Stimulated activated CD4-positive, alpha-beta T cell treated with anti-CD3 and anti-CD28 coated beads, Interleukin-1b, Interleukin-23, amount 100 ng/mL, for 48 hours (primary cell): ENCODE measurements at regions not wholly inside any gene's neighbourhood (a gene's known extent, or its start where the extent isn't known, plus 50 kb on each side); places are given as distances from the start of the nearest gene placed in this dataset.

Experiments
- DNase-seq: peaks from one replicate; pipeline ENCODE4 v3.0.0-alpha.2; 2020

GRCh38 chr22:49090061-49090852 is 737.4 kb downstream of the BRD1 start:
- no peak for DNase-seq

DNA sequence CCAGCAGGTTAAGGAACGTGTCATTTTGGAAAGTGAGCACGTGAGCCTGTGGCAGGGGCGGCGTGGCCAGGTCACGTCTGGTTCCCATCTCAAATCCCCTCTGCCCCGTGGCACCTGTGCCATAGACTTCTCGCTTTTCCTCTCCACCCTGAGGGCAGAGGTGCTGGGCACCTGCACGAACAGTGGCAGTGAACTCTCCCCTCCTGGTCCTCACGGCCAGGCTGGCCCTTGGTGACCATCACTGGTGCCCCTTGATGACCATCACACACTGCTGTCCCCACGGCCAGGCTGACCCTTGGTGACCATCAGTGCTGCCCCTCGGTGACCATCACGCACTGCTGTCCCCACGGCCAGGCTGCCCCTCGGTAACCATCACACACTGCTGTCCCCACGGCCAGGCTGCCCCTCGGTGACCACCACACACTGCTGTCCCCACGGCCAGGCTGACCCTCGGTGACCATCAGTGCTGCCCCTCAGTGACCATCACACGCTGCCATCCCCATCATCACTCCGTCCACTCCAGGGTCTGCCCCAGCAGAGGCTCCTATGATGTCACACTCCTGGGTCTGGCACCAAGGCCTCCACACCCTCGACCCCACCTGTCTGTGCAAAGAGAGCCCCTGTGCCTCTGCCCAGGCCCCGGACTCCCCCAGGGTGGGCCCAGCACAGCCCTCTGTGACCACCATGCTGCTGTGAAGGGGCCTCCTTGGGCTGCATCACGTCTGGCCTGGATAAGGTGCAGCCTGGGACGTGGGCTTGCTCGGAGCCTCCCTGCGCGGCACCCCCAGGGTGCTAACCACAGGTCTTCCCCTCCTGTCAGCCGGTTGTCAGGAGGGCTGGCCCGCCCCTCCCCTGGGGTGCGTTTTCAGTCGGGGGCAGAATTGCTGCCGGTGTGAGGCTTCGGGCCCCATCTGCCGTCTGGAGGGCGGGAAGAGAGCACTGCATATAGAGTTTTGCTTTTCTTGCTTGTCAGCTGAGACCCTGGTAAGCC is 738.6 kb downstream of the BRD1 start:
- no peak for DNase-seq

- DNase-seq = no peak
Observed at GRCh38 chr22:49087716-49088601, 739.7 kb downstream of the BRD1 start.

DNA sequence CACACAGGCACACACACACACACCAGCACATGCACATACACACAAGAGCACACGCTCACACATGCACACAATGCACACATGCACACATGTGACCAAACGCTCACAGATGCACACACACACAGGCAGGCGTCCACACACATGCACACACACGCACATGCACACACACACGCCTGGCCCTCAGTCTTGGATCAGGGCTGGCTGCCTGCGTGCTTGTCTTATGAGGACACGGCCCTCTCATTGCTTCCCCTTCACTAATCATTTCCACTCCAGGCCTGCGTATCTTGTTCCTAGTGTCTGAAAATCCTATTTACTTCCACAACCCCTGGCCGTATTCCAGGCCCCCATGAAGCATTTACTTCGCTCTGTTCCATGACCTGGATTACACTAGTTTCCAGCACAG is 740.5 kb downstream of the BRD1 start:
- DNase-seq = no peak

GRCh38 chr22:49086606-49087157 is 741.0 kb downstream of the BRD1 start:
- no peak for DNase-seq

- no peak for DNase-seq
Observed at GRCh38 chr22:49086181-49086580, 741.5 kb downstream of the BRD1 start.

DNA sequence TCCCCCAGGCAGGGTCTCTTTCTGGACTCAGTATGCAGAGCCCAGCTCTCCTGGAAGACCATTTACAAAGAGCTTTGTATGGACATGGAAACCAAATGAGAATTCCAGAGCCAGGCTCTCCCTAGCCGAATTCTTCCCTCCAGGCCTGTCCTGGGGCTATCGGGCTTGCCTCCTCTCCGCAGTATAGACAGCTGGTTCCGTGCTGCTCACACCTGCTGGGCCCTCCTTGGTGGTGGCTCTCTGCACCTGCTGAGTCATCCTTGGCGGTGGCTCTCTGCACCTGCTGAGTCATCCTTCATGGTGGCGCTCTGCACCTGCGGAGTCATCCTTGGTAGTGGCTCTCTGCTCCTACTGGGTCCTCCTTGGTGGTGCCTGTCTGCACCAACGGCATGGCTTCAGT is 743.5 kb downstream of the BRD1 start:
- no peak for DNase-seq

DNA sequence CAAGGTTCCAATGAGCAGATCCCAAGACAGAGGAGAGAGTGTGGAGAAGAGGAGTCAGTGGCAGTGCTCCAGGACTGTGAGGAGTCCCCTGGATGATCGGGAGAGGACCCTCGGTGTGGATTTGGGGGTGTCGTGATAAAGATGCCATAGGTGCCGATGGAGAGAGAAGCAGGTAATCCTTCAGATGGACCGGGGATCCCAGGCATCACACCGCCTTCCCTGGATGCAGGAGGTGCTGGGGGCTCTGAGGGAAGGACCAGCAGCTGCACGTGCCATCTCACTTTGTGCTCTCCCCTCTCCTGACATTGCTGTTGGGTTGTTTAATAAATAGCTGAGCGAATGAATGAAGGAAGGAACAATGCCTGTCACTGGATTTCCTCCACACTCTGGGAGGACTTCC is 744.1 kb downstream of the BRD1 start:
- no peak for DNase-seq

DNA sequence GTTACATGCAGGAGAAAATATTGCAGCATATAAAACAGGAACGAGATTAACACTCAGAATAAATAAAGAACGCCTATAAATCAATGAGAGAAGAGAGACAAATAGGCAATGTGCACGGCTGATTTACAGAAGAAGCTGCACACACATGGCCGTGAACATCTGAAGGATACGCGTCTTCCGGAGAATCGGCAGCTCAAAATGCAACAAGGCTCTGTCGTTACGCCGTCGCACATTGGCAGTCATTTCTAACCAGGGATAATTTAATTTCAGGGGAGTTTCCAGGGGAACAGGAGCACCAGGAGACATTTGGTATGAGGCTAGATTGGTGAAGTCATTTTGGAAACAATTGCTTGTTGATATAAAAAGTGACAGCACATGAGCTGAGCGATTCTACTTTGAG is 745.2 kb downstream of the BRD1 start:
- no peak for DNase-seq

DNA sequence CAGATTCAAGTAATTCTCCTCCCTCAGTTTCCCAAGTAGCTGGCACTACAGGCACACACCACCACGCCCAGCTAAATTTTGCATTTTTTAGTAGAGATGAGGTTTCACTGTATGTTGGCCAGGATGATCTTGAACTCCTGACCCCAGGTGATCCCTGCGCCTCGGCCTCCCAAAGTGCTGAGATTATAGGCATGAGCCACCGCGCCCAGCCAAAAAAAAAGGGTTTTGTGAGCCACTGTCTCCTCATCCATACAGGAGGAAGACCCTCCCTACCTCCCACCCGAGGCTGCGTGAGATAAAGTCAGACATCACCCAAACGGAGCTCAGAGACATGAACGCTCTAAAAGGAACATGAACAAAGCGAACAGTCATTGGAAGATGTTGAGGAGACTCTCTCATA is 745.7 kb downstream of the BRD1 start:
- DNase-seq = no peak

DNA sequence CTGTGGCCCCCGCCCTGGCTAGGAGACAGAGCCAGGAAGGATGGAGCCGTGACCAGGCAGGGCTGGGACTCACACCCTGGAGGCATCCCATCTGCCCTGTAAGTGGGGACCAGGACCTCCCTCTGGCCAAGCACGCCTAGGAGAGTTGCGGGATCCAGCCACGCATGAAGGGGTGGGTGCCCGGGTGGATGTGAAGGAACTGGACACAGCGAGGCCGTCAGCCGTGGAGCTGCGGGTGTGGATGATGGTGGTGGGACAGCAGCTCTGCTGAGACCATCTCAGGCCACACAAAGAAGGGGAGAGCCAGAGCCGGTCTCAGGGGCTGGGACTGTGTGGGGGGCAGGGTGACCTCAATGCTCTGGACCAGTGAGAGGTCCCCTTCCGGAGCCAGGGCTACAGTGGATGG is 746.4 kb downstream of the BRD1 start:
- DNase-seq = no peak

- no peak for DNase-seq
Observed at GRCh38 chr22:49080631-49081030, 747.0 kb downstream of the BRD1 start.

DNA sequence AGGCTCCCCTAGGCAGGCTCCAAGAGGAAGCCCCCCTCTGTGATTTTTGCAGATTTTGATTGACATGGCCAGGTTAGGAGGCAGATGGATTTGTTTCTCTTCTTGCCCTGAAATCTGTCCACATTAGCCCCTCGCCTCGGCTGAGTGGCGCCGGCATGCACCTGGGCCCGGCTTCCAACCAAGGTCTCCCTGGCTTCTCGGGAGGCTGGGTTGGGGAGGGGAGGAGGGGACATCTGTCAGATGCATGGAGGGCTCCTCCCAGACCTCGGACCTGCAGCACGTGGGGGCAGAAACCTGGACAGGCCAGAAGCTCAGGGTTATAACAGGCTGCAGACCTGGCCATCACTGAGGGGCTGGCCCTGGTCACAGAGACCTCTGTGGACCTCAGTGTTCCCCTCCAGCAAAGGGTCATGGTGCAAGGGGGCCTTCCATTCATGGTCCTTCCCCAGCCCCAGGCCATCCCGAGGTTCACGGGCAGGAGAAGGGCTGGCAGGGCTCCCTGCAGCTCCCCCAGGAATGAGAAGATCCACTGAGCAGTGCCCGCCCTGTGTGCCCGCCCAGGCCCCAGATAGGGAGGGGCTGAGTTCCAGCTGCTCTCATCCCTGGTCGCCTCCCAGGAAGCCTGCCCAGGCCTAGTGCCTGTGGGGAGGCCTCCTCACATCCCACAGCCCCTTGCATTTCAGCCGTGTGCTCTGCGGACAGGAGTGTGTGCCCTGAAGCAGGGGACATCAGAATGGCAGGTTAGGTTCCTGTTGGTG is 747.8 kb downstream of the BRD1 start:
- DNase-seq = no peak

GRCh38 chr22:49079027-49079725 is 748.5 kb downstream of the BRD1 start:
- no peak for DNase-seq

GRCh38 chr22:49078076-49078710 is 749.5 kb downstream of the BRD1 start:
- no peak for DNase-seq

- no peak for DNase-seq
Observed at GRCh38 chr22:49077586-49077985, 750.1 kb downstream of the BRD1 start.

- DNase-seq = no peak
Observed at GRCh38 chr22:49077036-49077393, 750.7 kb downstream of the BRD1 start.

- DNase-seq = no peak
Observed at GRCh38 chr22:49076300-49077035, 751.2 kb downstream of the BRD1 start.

GRCh38 chr22:49075150-49075549 is 752.5 kb downstream of the BRD1 start:
- DNase-seq = no peak

GRCh38 chr22:49073873-49074417 is 753.7 kb downstream of the BRD1 start:
- no peak for DNase-seq
